ENCODE measurements at regions not wholly inside any gene's neighbourhood (a gene's known extent, or its start where the extent isn't known, plus 50 kb on each side); places are given as distances from the start of the nearest gene placed in this dataset.

DNA sequence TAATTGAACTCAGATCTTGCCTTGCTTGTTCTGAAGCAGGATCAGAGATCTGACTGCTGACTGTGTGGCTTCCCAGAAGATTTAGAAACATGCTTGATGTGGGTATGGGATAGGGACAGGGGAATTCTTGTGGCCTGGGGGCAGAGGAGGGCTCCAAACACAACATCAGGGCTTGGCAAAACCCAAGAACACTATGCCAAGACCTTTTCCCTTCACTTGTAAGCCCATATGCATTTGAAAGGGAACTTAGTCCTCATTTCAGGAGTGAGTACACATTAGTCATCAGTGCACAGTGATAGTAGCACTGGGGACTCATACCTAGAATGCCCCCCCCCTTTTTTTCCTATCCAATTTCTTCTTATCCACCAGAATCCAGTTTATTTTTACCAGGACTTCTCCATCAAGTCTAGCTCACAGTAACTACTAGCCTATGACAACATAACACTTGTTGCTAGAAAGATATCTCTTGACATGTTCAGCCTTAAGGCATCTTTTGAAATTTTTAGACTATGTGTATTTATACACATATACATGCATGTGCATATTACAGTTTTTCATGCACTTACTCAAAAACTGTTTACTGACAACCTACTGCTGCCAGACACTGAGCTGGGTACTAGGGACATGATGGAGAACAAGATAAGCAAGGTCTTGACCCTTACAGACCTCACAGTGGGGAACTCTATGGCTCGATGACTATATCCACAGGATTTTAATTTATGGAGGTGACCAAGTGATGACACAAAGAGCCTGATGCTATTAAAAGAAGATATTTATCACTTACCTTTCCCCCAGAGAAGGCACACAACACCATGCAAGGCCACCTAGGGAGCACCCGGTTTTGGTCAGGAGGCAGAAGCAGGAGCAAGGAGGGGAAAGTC lies 158.3 kb upstream of the MAP3K1 start (continued):
- TF ChIP-seq CHD2 (IDR thresholded peaks at IDR 0.05; ENCODE audit: low read length, partially characterized antibody): no peak
- no peak for TF ChIP-seq GABPA (IDR thresholded peaks at IDR 0.05; ENCODE audit: low read depth)
- TF ChIP-seq, protein P1, sequence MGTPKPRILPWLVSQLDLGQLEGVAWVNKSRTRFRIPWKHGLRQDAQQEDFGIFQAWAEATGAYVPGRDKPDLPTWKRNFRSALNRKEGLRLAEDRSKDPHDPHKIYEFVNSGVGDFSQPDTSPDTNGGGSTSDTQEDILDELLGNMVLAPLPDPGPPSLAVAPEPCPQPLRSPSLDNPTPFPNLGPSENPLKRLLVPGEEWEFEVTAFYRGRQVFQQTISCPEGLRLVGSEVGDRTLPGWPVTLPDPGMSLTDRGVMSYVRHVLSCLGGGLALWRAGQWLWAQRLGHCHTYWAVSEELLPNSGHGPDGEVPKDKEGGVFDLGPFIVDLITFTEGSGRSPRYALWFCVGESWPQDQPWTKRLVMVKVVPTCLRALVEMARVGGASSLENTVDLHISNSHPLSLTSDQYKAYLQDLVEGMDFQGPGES (IDR thresholded peaks at IDR 0.05; ENCODE audit: low read depth, low read length): no peak
- TF ChIP-seq SMC3 (IDR thresholded peaks at IDR 0.05; ENCODE audit: low read depth, low read length): no peak

DNA sequence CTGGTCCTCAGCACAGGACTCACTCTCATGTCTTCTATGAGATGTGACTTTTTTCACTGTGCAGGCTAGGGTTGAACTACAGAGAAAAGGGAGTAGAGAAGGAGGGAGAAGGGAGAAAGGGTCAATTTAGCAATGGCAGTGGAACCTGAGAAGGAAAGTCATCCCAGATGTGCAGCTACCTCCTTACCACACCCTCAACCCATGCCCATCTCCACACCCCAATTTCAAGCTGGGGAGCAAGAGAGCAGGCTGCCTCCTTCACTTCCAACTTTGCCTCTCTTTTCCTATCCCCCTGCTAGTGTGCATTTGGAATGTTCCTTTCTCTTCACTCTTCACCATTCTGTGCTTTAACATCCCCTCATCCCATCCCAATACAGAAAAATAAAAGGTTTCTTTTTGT lies 163.5 kb upstream of the MAP3K1 start:
- Histone ChIP-seq H3K9me2 (no peaks in the 10 kb centered on the region), H2AFZ (ENCODE audit: low read depth) (no peak overlapping the region), H3K4me2 (no peak overlapping the region), H3F3A (replicated peaks; ENCODE audit: insufficient read depth) (no peaks in the 10 kb centered on the region), H3K27ac (ENCODE audit: low read depth in 2 of 2, low read length in 1 of 2) (no peak overlapping the region), H3K4me1 (ENCODE audit: control insufficient read depth in 1 of 2, insufficient read depth in 2 of 2, low read depth in 1 of 2, low read length in 1 of 2) (peaks cover 0 to 8% of the 10 kb centered on the region in 2 experiments; a peak in 1 of 4 replicates), H3K79me2 (ENCODE audit: insufficient read depth) (no peaks in the 10 kb centered on the region), H3K4me3 (ENCODE audit: low read depth in 2 of 2, low read length in 1 of 2) (no peak overlapping the region), H3K27me3 (ENCODE audit: insufficient read depth) (no peaks in the 10 kb centered on the region; the same call in 1 of the 2 replicates), H3K9ac (no peak overlapping the region), H3K9me3 (no peaks in the 10 kb centered on the region), H3K36me3 (replicated peaks in 1 of 2; ENCODE audit: control insufficient read depth in 1 of 2, insufficient read depth in 2 of 2, low read length in 1 of 2) (no peaks in the 10 kb centered on the region), H4K20me1 (ENCODE audit: insufficient read depth) (no peaks in the 10 kb centered on the region)
- no peak for DNase-seq
- CTCF ChIA-PET: no interaction called here
- POLR2A ChIA-PET: no interaction called here
- TF ChIP-seq RCOR1 (IDR thresholded peaks at IDR 0.05; ENCODE audit: low read length): no peak
- TF ChIP-seq TCF12 (IDR thresholded peaks at IDR 0.05): no peak
- TF ChIP-seq, protein P2, sequence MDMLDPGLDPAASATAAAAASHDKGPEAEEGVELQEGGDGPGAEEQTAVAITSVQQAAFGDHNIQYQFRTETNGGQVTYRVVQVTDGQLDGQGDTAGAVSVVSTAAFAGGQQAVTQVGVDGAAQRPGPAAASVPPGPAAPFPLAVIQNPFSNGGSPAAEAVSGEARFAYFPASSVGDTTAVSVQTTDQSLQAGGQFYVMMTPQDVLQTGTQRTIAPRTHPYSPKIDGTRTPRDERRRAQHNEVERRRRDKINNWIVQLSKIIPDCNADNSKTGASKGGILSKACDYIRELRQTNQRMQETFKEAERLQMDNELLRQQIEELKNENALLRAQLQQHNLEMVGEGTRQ (IDR thresholded peaks at IDR 0.05; ENCODE audit: borderline replicate concordance, low read depth, low read length): no peak
- no peak for TF ChIP-seq RFX5 (IDR thresholded peaks at IDR 0.05; ENCODE audit: low read length)
- TF ChIP-seq EP300 (IDR thresholded peaks at IDR 0.05; ENCODE audit: borderline replicate concordance in 1 of 2, low read depth in 1 of 2, low read length in 1 of 2): no peak
- no peak for TF ChIP-seq FOXJ3 (CRISPR knock-in tag; IDR thresholded peaks at IDR 0.05)
- no peak for TF ChIP-seq SMC3 (IDR thresholded peaks at IDR 0.05; ENCODE audit: low read depth, low read length)
- no peak for TF ChIP-seq GATA2 (CRISPR knock-in tag; IDR thresholded peaks at IDR 0.05)
- TF ChIP-seq, protein P3, sequence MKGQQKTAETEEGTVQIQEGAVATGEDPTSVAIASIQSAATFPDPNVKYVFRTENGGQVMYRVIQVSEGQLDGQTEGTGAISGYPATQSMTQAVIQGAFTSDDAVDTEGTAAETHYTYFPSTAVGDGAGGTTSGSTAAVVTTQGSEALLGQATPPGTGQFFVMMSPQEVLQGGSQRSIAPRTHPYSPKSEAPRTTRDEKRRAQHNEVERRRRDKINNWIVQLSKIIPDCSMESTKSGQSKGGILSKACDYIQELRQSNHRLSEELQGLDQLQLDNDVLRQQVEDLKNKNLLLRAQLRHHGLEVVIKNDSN (IDR thresholded peaks at IDR 0.05; ENCODE audit: borderline replicate concordance, low read depth): no peak
- TF ChIP-seq NRF1 (IDR thresholded peaks at IDR 0.05; ENCODE audit: low read depth, low read length): no peak
- no peak for TF ChIP-seq TEAD4 (IDR thresholded peaks at IDR 0.05; ENCODE audit: borderline replicate concordance, insufficient read depth)
- no peak for TF ChIP-seq RAD21 (IDR thresholded peaks at IDR 0.05; ENCODE audit: low read length)
- TF ChIP-seq, protein P4, sequence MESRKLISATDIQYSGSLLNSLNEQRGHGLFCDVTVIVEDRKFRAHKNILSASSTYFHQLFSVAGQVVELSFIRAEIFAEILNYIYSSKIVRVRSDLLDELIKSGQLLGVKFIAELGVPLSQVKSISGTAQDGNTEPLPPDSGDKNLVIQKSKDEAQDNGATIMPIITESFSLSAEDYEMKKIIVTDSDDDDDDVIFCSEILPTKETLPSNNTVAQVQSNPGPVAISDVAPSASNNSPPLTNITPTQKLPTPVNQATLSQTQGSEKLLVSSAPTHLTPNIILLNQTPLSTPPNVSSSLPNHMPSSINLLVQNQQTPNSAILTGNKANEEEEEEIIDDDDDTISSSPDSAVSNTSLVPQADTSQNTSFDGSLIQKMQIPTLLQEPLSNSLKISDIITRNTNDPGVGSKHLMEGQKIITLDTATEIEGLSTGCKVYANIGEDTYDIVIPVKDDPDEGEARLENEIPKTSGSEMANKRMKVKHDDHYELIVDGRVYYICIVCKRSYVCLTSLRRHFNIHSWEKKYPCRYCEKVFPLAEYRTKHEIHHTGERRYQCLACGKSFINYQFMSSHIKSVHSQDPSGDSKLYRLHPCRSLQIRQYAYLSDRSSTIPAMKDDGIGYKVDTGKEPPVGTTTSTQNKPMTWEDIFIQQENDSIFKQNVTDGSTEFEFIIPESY (IDR thresholded peaks at IDR 0.05; ENCODE audit: borderline replicate concordance, low read depth): no peak
- no peak for TF ChIP-seq NFIC (IDR thresholded peaks at IDR 0.05; ENCODE audit: borderline replicate concordance)
- TF ChIP-seq MXI1 (IDR thresholded peaks at IDR 0.05; ENCODE audit: low read depth, low read length): no peak
